ENCODE measurements at regions not wholly inside any gene's neighbourhood (a gene's known extent, or its start where the extent isn't known, plus 50 kb on each side); places are given as distances from the start of the nearest gene placed in this dataset.
A peak's percentile ranks its signal among the peaks of the same experiment; 100 is the strongest.

- Mint-ChIP-seq H3K27ac (ENCODE audit: unreplicated experiment) (no peak overlapping the region), H3K4me3 (ENCODE audit: unreplicated experiment) (no peak overlapping the region)
Measured at GRCh38 chr10:6654571-6654970, 74.5 kb upstream of the PRKCQ start.

GRCh38 chr10:6650586-6650985 lies 70.5 kb upstream of the PRKCQ start:
- no peaks in the 10 kb centered on the region for H3K9me3 Mint-ChIP-seq (ENCODE audit: unreplicated experiment)
- TF ChIP-seq CTCF (IDR thresholded peaks at IDR 0.05; ENCODE audit: partially characterized antibody, unreplicated experiment) = no peak
- no peak for DNase-seq
- no peaks in the 10 kb centered on the region for H3K4me1 Mint-ChIP-seq (ENCODE audit: low read depth, unreplicated experiment)
- H3K27ac Mint-ChIP-seq (ENCODE audit: unreplicated experiment) = no peak overlapping the region
- peaks cover 2% of the 10 kb centered on the region for H3K27me3 Mint-ChIP-seq (ENCODE audit: unreplicated experiment)
- H3K36me3 Mint-ChIP-seq (ENCODE audit: unreplicated experiment) = no peaks in the 10 kb centered on the region
- H3K4me3 Mint-ChIP-seq (ENCODE audit: unreplicated experiment) = no peak overlapping the region

More at GRCh38 chr10:6654571-6654970, 74.5 kb upstream of the PRKCQ start:
- Mint-ChIP-seq H3K36me3 (ENCODE audit: unreplicated experiment) (no peaks in the 10 kb centered on the region), H3K27me3 (ENCODE audit: unreplicated experiment) (no peaks in the 10 kb centered on the region), H3K9me3 (ENCODE audit: unreplicated experiment) (peaks cover 1% of the 10 kb centered on the region), H3K4me1 (ENCODE audit: low read depth, unreplicated experiment) (no peaks in the 10 kb centered on the region)
- no peak for DNase-seq
- no peak for TF ChIP-seq CTCF (IDR thresholded peaks at IDR 0.05; ENCODE audit: partially characterized antibody, unreplicated experiment)

GRCh38 chr10:6649903-6650302 lies 69.8 kb upstream of the PRKCQ start:
- Mint-ChIP-seq H3K36me3 (ENCODE audit: unreplicated experiment) (no peaks in the 10 kb centered on the region), H3K27ac (ENCODE audit: unreplicated experiment) (no peak overlapping the region), H3K27me3 (ENCODE audit: unreplicated experiment) (peaks cover 2% of the 10 kb centered on the region), H3K4me3 (ENCODE audit: unreplicated experiment) (no peak overlapping the region), H3K9me3 (ENCODE audit: unreplicated experiment) (no peaks in the 10 kb centered on the region), H3K4me1 (ENCODE audit: low read depth, unreplicated experiment) (no peaks in the 10 kb centered on the region)
- no peak for DNase-seq
- TF ChIP-seq CTCF (IDR thresholded peaks at IDR 0.05; ENCODE audit: partially characterized antibody, unreplicated experiment) = no peak

DNA sequence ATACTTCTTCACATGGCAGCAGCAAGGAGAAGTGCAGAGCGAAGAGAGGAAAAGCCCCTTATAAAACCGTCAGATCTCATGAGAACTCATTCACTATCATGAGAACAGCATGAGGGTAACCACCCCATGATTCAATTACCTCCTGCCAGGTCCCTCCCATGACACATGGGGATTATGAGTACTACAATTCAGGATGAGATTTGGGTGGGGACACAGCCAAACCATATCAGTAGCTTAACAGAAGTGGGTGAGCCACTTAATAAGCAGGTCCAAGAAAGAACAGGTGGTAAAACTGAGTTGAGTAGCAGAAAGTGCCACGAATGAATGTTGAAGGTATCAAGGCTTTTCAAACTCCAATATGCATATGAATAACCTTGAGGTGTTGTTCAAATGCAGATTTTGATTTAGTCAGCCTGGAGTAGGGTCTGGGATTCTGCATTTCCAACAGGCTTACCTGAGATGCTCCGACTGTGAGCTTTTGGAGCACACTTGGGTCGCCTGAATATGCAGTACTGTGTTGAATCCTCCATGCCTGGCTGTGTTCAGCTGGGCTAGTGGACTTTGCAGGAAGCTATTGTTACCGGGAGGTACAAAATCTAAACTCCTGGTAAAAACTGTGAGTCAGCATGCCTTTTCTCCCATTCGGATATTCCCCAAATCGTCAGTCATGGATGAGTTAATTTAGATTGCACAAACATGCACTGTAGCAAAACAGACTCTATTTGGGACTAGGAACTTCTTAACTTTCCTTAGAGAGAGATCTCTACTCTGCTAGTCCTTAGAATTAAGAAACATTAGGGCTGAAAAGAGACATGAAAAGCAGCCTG lies 69.0 kb upstream of the PRKCQ start:
- DNase-seq = no peak
- no peak overlapping the region for H3K4me3 Mint-ChIP-seq (ENCODE audit: unreplicated experiment)
- H3K27ac Mint-ChIP-seq (ENCODE audit: unreplicated experiment) = no peak overlapping the region
- H3K36me3 Mint-ChIP-seq (ENCODE audit: unreplicated experiment) = no peaks in the 10 kb centered on the region
- no peaks in the 10 kb centered on the region for H3K9me3 Mint-ChIP-seq (ENCODE audit: unreplicated experiment)
- no peaks in the 10 kb centered on the region for H3K4me1 Mint-ChIP-seq (ENCODE audit: low read depth, unreplicated experiment)
- H3K27me3 Mint-ChIP-seq (ENCODE audit: unreplicated experiment) = peaks cover 2% of the 10 kb centered on the region
- no peak for TF ChIP-seq CTCF (IDR thresholded peaks at IDR 0.05; ENCODE audit: partially characterized antibody, unreplicated experiment)

DNA sequence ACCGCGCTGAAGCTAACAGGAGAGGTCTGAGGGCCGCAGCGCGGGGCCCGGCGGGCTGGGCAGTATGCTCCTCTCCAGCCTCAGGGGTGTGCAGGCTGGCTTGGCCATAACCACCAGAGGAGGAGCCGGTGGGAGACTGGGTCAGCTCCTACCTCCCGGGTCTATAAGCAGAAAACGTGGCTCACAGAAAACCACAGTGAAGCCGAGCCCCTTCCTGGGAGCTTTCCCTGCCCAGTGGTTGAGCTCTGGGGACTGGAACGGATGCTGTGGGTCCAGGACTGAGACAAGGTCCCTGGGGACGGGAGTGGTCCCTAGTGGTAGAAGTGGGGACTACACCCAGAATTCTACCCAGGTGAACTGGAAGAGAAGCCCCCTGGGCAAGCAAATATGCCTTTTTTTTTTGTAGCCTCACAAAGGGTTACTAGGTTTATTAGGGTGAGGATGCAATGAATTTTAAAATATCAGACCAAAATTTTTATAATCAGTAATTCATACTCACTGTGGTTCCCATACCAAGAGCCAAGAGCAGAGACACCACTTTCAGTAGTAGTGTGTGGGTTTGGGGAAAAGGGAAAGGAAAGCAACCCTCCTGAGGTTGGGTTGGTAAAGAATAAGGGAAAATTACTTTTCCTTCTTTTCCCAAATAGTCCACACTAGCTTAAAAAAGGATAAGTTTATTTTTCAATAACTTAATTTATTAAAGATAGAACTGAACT lies 67.9 kb upstream of the PRKCQ start:
- Mint-ChIP-seq H3K36me3 (ENCODE audit: unreplicated experiment) (no peaks in the 10 kb centered on the region), H3K4me3 (ENCODE audit: unreplicated experiment) (no peak overlapping the region), H3K4me1 (ENCODE audit: low read depth, unreplicated experiment) (no peaks in the 10 kb centered on the region), H3K27ac (ENCODE audit: unreplicated experiment) (no peak overlapping the region), H3K27me3 (ENCODE audit: unreplicated experiment) (peaks cover 2% of the 10 kb centered on the region), H3K9me3 (ENCODE audit: unreplicated experiment) (no peaks in the 10 kb centered on the region)
- TF ChIP-seq CTCF (IDR thresholded peaks at IDR 0.05; ENCODE audit: partially characterized antibody, unreplicated experiment) = peak; percentile 74
- DNase-seq = no peak

Measured in glutamatergic neuron (in vitro differentiated cells).